Adrenal gland (tissue), 9 donors: ENCODE measurements at regions not wholly inside any gene's neighbourhood (a gene's known extent, or its start where the extent isn't known, plus 50 kb on each side); places are given as distances from the start of the nearest gene placed in this dataset.

ENCODE experiments used
- DNase-seq, 7 donors: peaks; one replicate each; pipeline ENCODE4 v3.0.0-alpha.2; 2019 to 2020
- H3K27ac ChIP-seq, 5 donors: fragments of 200-600 bp; sonication (generic) in 4 of 5; 1 replicate in 3 of 5; 2 replicates in 2 of 5; pipeline versions ENCODE4 v1.5.1 to v1.8.0; 2016 to 2020; ENCODE audit warnings: mild to moderate bottlenecking in 1 of 5
- H3K27me3 ChIP-seq: fragments of 200-600 bp; 2 replicates; pipeline ENCODE4 v1.8.0; 2021
- H3K36me3 ChIP-seq, 2 donors: fragments of 200-600 bp; replicated peaks in 1 of 2; 1 replicate in 1 of 2; 2 replicates in 1 of 2; pipeline versions ENCODE4 v1.5.1 to v1.8.0; 2018 to 2022
- H3K4me1 ChIP-seq, 2 donors: fragments of 200-600 bp; replicated peaks in 1 of 2; 1 replicate in 1 of 2; 2 replicates in 1 of 2; pipeline versions ENCODE4 v1.5.1 to v1.8.0; 2018 to 2021
- H3K4me3 ChIP-seq, 4 donors: fragments of 200-600 bp; sonication (generic) in 3 of 4; one replicate each; pipeline ENCODE4 v1.5.1; 2016 to 2018
- H3K9me3 ChIP-seq, 3 donors: fragments of 200-600 bp; sonication (generic) in 1 of 3; replicated peaks in 1 of 3; 1 replicate in 2 of 3; 2 replicates in 1 of 3; pipeline versions ENCODE4 v1.5.1 to v1.8.0; 2016 to 2021
- POLR2A ChIP-seq, 2 donors: fragments of 450-650 bp; IDR thresholded peaks; one replicate each; pipeline ENCODE4 v1.6.1; 2017; ENCODE audit warnings: antibody characterized with exemption in 2 of 2, mild to moderate bottlenecking in 2 of 2, moderate library complexity in 1 of 2
- WGBS, 4 donors: extraction: QIAGEN DNeasy Blood & Tissue Kit in 2 of 4; methylation state at CpG; one replicate each; pipeline versions ENCODE4 v1.1.5 to v1.1.7; 2013 to 2017; 5-methylcytosine and 5-hydroxymethylcytosine counted together
- intact Hi-C, 2 donors: fragments of 100-400 bp; cut with DNase I; formaldehyde crosslinking; loops; one replicate each; pipeline versions ENCODE4 v1.14.1 to v1.15.0; 2022 to 2023
- TF ChIP-seq, protein P1 (sequence below), 6 experiments: fragments of 450-650 bp in 4 of 6; fragments of 200-600 bp in 2 of 6; sonication (generic) in 1 of 6; IDR thresholded peaks; 1 replicate in 5 of 6; 2 replicates in 1 of 6; pipeline versions ENCODE4 v1.5.1 to v1.8.0; 2016 to 2021; ENCODE audit warnings: antibody characterized with exemption in 6 of 6, mild to moderate bottlenecking in 2 of 6, moderate library complexity in 1 of 6
- donor health status: healthy with polysubstance abuse.
- donor health status: Bipolar disorder and iron deficiency.
- donor health status: DM: yes; HTN: yes; CAD: no.
- donor health status: DM: no; HTN: no; CAD: no.
- donor health status: DM: no; HTN: no; CAD: no.

DNA sequence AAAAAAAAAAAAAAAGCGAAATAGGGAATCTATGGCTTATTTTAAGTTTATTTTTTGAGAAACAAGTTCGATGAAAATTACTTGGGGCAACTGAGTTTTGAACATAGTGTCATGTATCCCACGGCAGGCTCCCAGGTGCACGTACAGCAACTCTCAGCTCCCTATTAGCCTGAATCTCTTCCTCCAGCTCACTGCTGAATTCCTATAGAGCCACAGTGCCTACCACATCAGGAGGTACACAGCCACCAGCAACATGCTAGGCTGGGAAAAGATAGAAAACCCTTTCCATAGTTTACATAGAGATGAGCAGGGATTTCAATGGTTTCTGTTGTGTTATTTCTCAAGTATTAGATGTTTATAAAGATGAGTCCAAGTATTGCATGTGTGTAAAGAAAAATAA lies 115.9 kb upstream of the RGMB start:
- TF ChIP-seq, protein P1, sequence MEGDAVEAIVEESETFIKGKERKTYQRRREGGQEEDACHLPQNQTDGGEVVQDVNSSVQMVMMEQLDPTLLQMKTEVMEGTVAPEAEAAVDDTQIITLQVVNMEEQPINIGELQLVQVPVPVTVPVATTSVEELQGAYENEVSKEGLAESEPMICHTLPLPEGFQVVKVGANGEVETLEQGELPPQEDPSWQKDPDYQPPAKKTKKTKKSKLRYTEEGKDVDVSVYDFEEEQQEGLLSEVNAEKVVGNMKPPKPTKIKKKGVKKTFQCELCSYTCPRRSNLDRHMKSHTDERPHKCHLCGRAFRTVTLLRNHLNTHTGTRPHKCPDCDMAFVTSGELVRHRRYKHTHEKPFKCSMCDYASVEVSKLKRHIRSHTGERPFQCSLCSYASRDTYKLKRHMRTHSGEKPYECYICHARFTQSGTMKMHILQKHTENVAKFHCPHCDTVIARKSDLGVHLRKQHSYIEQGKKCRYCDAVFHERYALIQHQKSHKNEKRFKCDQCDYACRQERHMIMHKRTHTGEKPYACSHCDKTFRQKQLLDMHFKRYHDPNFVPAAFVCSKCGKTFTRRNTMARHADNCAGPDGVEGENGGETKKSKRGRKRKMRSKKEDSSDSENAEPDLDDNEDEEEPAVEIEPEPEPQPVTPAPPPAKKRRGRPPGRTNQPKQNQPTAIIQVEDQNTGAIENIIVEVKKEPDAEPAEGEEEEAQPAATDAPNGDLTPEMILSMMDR (IDR thresholded peaks at IDR 0.05) = no peak
- TF ChIP-seq POLR2A (IDR thresholded peaks at IDR 0.05) = no peak
- H3K27ac ChIP-seq = no peak overlapping the region
- no peak overlapping the region for H3K4me3 ChIP-seq
- no peaks in the 10 kb centered on the region for H3K4me1 ChIP-seq
- H3K36me3 ChIP-seq = no peaks in the 10 kb centered on the region
- H3K27me3 ChIP-seq = no peaks in the 10 kb centered on the region
- no peak for DNase-seq
- intact Hi-C loops = no loop called here
- no peaks in the 10 kb centered on the region for H3K9me3 ChIP-seq
- WGBS, 4 donors = 81 to 90% (median 83%) methylated on average over 4 of the region's 4 CpGs

DNA sequence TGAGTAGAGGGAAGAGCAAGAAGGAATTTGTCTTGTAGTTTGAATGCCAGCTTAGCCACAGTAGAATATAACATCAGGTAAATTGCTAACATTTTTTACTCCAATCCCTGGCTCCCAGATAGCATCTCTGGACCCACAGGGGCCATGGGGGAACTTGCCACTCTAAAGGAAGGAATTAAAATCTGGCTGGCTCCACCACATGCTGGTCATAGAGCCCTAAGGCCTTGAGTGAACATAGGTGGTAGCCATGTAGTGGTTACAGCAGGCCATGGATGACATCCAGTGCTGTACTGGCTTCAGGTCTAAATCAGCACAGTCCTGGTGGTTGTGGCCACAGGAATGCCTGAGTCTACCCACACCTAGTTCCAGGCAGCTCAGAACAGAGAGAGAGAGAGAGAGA lies 109.9 kb upstream of the RGMB start:
- no peaks in the 10 kb centered on the region for H3K9me3 ChIP-seq
- intact Hi-C loops = no loop called here

DNA sequence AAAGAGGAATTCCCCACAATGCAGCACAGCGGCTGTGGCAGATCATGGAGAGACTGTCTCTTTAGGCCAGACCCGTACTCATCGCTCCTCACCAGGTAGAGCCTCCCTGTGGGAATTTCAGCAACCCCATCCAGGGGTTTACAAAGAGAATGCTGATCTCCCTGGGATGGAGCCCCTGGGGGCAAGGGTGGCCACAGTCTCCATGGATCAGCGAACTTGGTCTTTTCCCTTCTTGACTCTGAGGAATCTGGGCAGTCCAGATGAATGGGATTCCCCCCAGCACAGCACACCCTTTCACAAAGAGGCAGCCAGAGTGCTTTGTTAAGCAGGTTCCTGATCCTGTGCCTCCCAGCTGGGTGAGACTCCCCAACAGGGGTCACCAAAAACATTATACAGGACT lies 108.7 kb upstream of the RGMB start:
- no peak for DNase-seq
- Histone ChIP-seq H3K36me3 (no peaks in the 10 kb centered on the region), H3K4me1 (no peaks in the 10 kb centered on the region), H3K27me3 (no peaks in the 10 kb centered on the region), H3K4me3 (no peak overlapping the region), H3K27ac (no peak overlapping the region), H3K9me3 (no peaks in the 10 kb centered on the region)
- no peak for TF ChIP-seq POLR2A (IDR thresholded peaks at IDR 0.05)
- TF ChIP-seq, protein P1 (IDR thresholded peaks at IDR 0.05) = no peak
- intact Hi-C loops = no loop called here
- 95 to 100% (median 96%) methylated on average over 1 to 4 of the region's 4 CpGs for WGBS, 4 donors

More for the DNA sequence above, 109.9 kb upstream of the RGMB start:
- TF ChIP-seq, protein P1 (IDR thresholded peaks at IDR 0.05) = no peak
- no peak for TF ChIP-seq POLR2A (IDR thresholded peaks at IDR 0.05)
- Histone ChIP-seq H3K27me3 (no peaks in the 10 kb centered on the region), H3K27ac (no peak overlapping the region), H3K4me3 (no peak overlapping the region), H3K36me3 (no peaks in the 10 kb centered on the region), H3K4me1 (no peaks in the 10 kb centered on the region)
- no peak for DNase-seq

DNA sequence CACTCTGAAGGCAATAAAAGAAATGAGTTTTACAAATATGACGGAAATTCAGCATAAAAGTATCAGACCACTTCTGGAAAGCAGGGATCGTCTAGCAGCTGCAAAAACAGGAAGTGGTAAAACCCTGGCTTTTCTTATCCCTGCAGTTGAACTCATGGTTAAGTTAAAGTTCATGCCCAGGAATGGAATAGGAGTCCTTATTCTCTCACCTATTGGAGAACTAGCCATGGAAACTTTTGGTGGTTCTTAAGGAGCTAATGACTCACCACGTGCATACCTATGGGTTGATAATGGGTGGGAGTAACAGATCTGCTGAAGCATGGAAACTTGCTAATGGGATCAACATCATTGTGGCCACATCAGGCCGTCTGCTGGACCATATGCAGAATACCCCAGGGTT lies 93.5 kb upstream of the RGMB start:
- WGBS, 4 donors = 52 to 62% (median 59%) methylated on average over 4 of the region's 4 CpGs
- TF ChIP-seq POLR2A (IDR thresholded peaks at IDR 0.05) = no peak
- TF ChIP-seq, protein P1 (IDR thresholded peaks at IDR 0.05) = no peak
- no peaks in the 10 kb centered on the region for H3K27me3 ChIP-seq
- no peak overlapping the region for H3K27ac ChIP-seq
- no peaks in the 10 kb centered on the region for H3K36me3 ChIP-seq
- no peak for DNase-seq
- H3K4me1 ChIP-seq = no peaks in the 10 kb centered on the region
- intact Hi-C loops = no loop called here
- H3K4me3 ChIP-seq = no peak overlapping the region
- no peaks in the 10 kb centered on the region for H3K9me3 ChIP-seq
